ENCODE measurements at regions not wholly inside any gene's neighbourhood (a gene's known extent, or its start where the extent isn't known, plus 50 kb on each side); places are given as distances from the start of the nearest gene placed in this dataset.

GRCh38 chr11:45355706-45356041 is 69.5 kb upstream of the SYT13 start:
- H3K9me3 ChIP-seq (replicated peaks; ENCODE audit: control insufficient read depth, insufficient read depth, low read length) = no peaks in the 10 kb centered on the region
- no peaks in the 10 kb centered on the region for H3K36me3 ChIP-seq (ENCODE audit: control insufficient read depth in 2 of 2, extremely low read depth in 1 of 2, insufficient read depth in 2 of 2, low read length in 2 of 2)
- H3K27ac ChIP-seq (ENCODE audit: insufficient read depth, low read depth, low read length) = no peak overlapping the region
- dilution Hi-C loops (cut with MboI; ENCODE audit: extremely low pct_ligation_motif_present, low sequenced_read_pairs) (no loop called here), intact Hi-C loops (cut with micrococcal nuclease) (no loop called here)
- no peak for FAIRE-seq
- H3K4me2 ChIP-seq (ENCODE audit: insufficient read depth, low read length) = peak overlapping the region; percentile 47
- H3K79me2 ChIP-seq (ENCODE audit: control insufficient read depth, insufficient read depth, low read length) = no peaks in the 10 kb centered on the region
- no peak for TF ChIP-seq CTCF (IDR thresholded peaks at IDR 0.05; ENCODE audit: extremely low read depth in 1 of 2, insufficient read depth in 1 of 2, low read depth in 1 of 2, low read length in 2 of 2)
- TF ChIP-seq POLR2AphosphoS5 (IDR thresholded peaks at IDR 0.05; ENCODE audit: insufficient read depth, low read depth, low read length) = no peak
- TF ChIP-seq MAX (IDR thresholded peaks at IDR 0.05; ENCODE audit: insufficient read depth, insufficient read length) = no peak
- TF ChIP-seq EZH2 (IDR thresholded peaks at IDR 0.05; ENCODE audit: borderline replicate concordance, low read depth, low read length, severe bottlenecking) = no peak
- TF ChIP-seq POLR2A (IDR thresholded peaks at IDR 0.05; ENCODE audit: low read depth, low read length) = no peak
- no peak for TF ChIP-seq FOS (IDR thresholded peaks at IDR 0.05; ENCODE audit: borderline replicate concordance, insufficient read depth, low read length)
- no peak for TF ChIP-seq JUN (IDR thresholded peaks at IDR 0.05; ENCODE audit: borderline replicate concordance, insufficient read depth, insufficient read length, low read depth)
- no peak for TF ChIP-seq MYC (IDR thresholded peaks at IDR 0.05; ENCODE audit: low read depth, low read length)
- no peak for TF ChIP-seq GATA2 (IDR thresholded peaks at IDR 0.05; ENCODE audit: insufficient read depth, insufficient read length, low read depth, low read length)
- ChIA-PET CTCF (interaction anchor here (3.0 kb wide), 1 partner anchor 416 kb away, joined by 17 read pairs; no protein-coding TSS in a partner anchor), POLR2A (no interaction called here)
- H3K9me1 ChIP-seq (replicated peaks; ENCODE audit: control insufficient read depth, extremely low read depth, insufficient read depth, low read length) = no peaks in the 10 kb centered on the region
- H3K9ac ChIP-seq (replicated peaks; ENCODE audit: extremely low read depth, insufficient read depth, low read length) = no peak overlapping the region
- H3K4me3 ChIP-seq (replicated peaks in 1 of 3; ENCODE audit: insufficient read depth in 1 of 3, low read depth in 1 of 3, low read length in 3 of 3) = peak overlapping the region in 2 of 3 experiments; percentile 18 to 47
- H4K20me1 ChIP-seq (replicated peaks; ENCODE audit: control insufficient read depth, extremely low read depth, insufficient read depth, low read length) = no peaks in the 10 kb centered on the region
- BruUV-seq (replicated peaks) = TSS peak; percentile 52
- H3K27me3 ChIP-seq (ENCODE audit: control insufficient read depth in 2 of 2, insufficient read depth in 2 of 2, low read length in 2 of 2) = peaks cover 2 to 24% of the 10 kb centered on the region in 2 experiments
- peak overlapping the region; percentile 89 for H2AFZ ChIP-seq (ENCODE audit: low read depth, low read length)
- DNase-seq (ENCODE audit: low read depth, low spot score) = no peak
- H3K4me1 ChIP-seq (ENCODE audit: control insufficient read depth, extremely low read depth, insufficient read depth, low read length) = no peaks in the 10 kb centered on the region

Data from endothelial cell of umbilical vein (primary cell).